ENCODE measurements at regions not wholly inside any gene's neighbourhood (a gene's known extent, or its start where the extent isn't known, plus 50 kb on each side); places are given as distances from the start of the nearest gene placed in this dataset.

- 67% methylated on average over 1 of the region's 1 CpG for WGBS
- DNase-seq (ENCODE audit: extremely low spot score), result no peak
- intact Hi-C loops (cut with DNase I), result no loop called here
Measured at GRCh38 chr16:61083711-61084110, 952.5 kb downstream of the CDH8 start.

GRCh38 chr16:61074324-61074723, 961.9 kb downstream of the CDH8 start:
- intact Hi-C loops (cut with DNase I), result no loop called here
- no peak overlapping the region for H3K4me3 ChIP-seq
- DNase-seq (ENCODE audit: extremely low spot score), result no peak
- H3K27me3 ChIP-seq, result no peaks in the 10 kb centered on the region
- 77% methylated on average over 2 of the region's 2 CpGs for WGBS
- no peak for TF ChIP-seq CTCF (IDR thresholded peaks at IDR 0.05)
- no peak for TF ChIP-seq POLR2A (IDR thresholded peaks at IDR 0.05; ENCODE audit: low read depth)
- no peaks in the 10 kb centered on the region for H3K4me1 ChIP-seq
- H3K9me3 ChIP-seq, result peaks cover 0 to 14% (median 8%) of the 10 kb centered on the region in 4 donors
- H3K27ac ChIP-seq (replicated peaks in 1 of 4), result no peak overlapping the region
- no peaks in the 10 kb centered on the region for H3K36me3 ChIP-seq

More at GRCh38 chr16:61083711-61084110, 952.5 kb downstream of the CDH8 start:
- no peaks in the 10 kb centered on the region for H3K27me3 ChIP-seq
- H3K27ac ChIP-seq (replicated peaks in 1 of 4), result no peak overlapping the region
- H3K9me3 ChIP-seq, result no peaks in the 10 kb centered on the region
- H3K4me3 ChIP-seq, result no peak overlapping the region
- H3K36me3 ChIP-seq, result no peaks in the 10 kb centered on the region
- H3K4me1 ChIP-seq, result no peaks in the 10 kb centered on the region
- TF ChIP-seq POLR2AphosphoS5 (IDR thresholded peaks at IDR 0.05), result no peak
- no peak for TF ChIP-seq CTCF (IDR thresholded peaks at IDR 0.05)
- TF ChIP-seq EP300 (IDR thresholded peaks at IDR 0.05), result no peak
- TF ChIP-seq POLR2A (IDR thresholded peaks at IDR 0.05; ENCODE audit: low read depth), result no peak

GRCh38 chr16:61057635-61058034, 978.6 kb downstream of the CDH8 start:
- intact Hi-C loops (cut with DNase I), result no loop called here

GRCh38 chr16:61050547-61050946, 985.7 kb downstream of the CDH8 start:
- Histone ChIP-seq H3K4me3 (no peak overlapping the region), H3K36me3 (no peaks in the 10 kb centered on the region), H3K27me3 (peaks cover 0 to 5% (median 0%) of the 10 kb centered on the region in 4 donors), H3K9me3 (no peaks in the 10 kb centered on the region), H3K4me1 (no peaks in the 10 kb centered on the region), H3K27ac (replicated peaks in 1 of 4) (no peak overlapping the region)
- whole genome bisulfite sequencing, result 85% methylated on average over 11 of the region's 11 CpGs
- TF ChIP-seq EP300 (IDR thresholded peaks at IDR 0.05) (no peak), POLR2A (IDR thresholded peaks at IDR 0.05; ENCODE audit: low read depth) (no peak), CTCF (IDR thresholded peaks at IDR 0.05) (no peak), POLR2AphosphoS5 (IDR thresholded peaks at IDR 0.05) (no peak)
- intact Hi-C loops (cut with DNase I), result no loop called here
- DNase-seq (ENCODE audit: extremely low spot score), result no peak

More at GRCh38 chr16:61057635-61058034, 978.6 kb downstream of the CDH8 start:
- Histone ChIP-seq H3K4me3 (no peak overlapping the region), H3K36me3 (no peaks in the 10 kb centered on the region), H3K27me3 (no peaks in the 10 kb centered on the region), H3K27ac (replicated peaks in 1 of 4) (no peak overlapping the region), H3K9me3 (no peaks in the 10 kb centered on the region), H3K4me1 (no peaks in the 10 kb centered on the region)
- 81% methylated on average over 1 of the region's 1 CpG for WGBS
- TF ChIP-seq CTCF (IDR thresholded peaks at IDR 0.05), result no peak
- TF ChIP-seq POLR2A (IDR thresholded peaks at IDR 0.05; ENCODE audit: low read depth), result no peak
- TF ChIP-seq EP300 (IDR thresholded peaks at IDR 0.05), result no peak
- no peak for TF ChIP-seq POLR2AphosphoS5 (IDR thresholded peaks at IDR 0.05)
- DNase-seq (ENCODE audit: extremely low spot score), result no peak

- TF ChIP-seq POLR2AphosphoS5 (IDR thresholded peaks at IDR 0.05) (no peak), POLR2A (IDR thresholded peaks at IDR 0.05; ENCODE audit: low read depth) (no peak), CTCF (IDR thresholded peaks at IDR 0.05) (no peak), EP300 (IDR thresholded peaks at IDR 0.05) (no peak)
- Histone ChIP-seq H3K9me3 (no peaks in the 10 kb centered on the region), H3K27me3 (peaks cover 0 to 5% (median 0%) of the 10 kb centered on the region in 4 donors), H3K4me1 (no peaks in the 10 kb centered on the region), H3K36me3 (no peaks in the 10 kb centered on the region), H3K4me3 (no peak overlapping the region), H3K27ac (replicated peaks in 1 of 4) (no peak overlapping the region)
- WGBS, result 49% methylated on average over 4 of the region's 4 CpGs
- intact Hi-C loops (cut with DNase I), result no loop called here
- DNase-seq (ENCODE audit: extremely low spot score), result no peak
Measured at GRCh38 chr16:61045931-61046330, 990.3 kb downstream of the CDH8 start.
